ENCODE measurements at regions not wholly inside any gene's neighbourhood (a gene's known extent, or its start where the extent isn't known, plus 50 kb on each side); places are given as distances from the start of the nearest gene placed in this dataset.

DNA sequence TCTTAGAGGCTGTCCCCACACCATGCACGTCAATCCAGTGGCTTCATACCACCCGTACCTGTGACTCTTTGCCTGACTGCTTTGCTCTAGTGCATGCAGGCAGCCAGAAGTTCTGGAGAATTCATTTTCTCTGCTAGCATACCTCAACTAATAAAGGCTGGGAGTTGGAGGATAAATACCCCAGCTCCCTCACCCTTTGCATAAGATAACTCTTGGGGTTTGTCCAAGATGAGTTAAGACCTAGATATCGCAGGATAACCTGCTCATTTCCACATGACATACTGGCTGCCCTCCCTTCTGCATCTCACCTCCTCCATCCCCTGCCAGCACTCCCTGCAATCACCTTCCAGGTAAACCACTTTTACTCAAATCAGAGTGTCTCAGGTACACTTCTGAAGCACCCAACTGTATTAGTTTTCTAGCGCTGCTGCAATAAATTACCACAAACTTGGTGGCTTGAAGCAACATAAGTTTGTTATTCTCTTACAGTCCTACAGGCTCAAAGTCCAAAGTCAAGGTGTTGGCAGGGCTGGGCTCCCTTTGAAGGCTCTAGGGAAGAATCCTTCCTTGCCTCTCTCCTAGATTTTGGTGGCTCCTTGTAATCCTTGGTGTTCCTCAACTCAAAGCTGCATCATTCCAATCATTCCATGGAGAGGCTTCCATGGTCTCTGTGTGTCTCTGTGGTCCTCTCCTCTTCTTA is 146.8 kb downstream of the CRLF3 start:
- H3K9me3 ChIP-seq (replicated peaks; ENCODE audit: control insufficient read depth, insufficient read depth, low read length): no peaks in the 10 kb centered on the region; the same call in 2 of the 3 replicates
- H3K36me3 ChIP-seq (ENCODE audit: control insufficient read depth in 2 of 2, insufficient read depth in 2 of 2, low read length in 1 of 2): no peaks in the 10 kb centered on the region
- H3K9ac ChIP-seq (ENCODE audit: control insufficient read depth, insufficient read depth, low read length): no peak overlapping the region
- RAD21 ChIA-PET (ENCODE audit: unreplicated experiment): no interaction called here
- no peak overlapping the region for H2AFZ ChIP-seq (ENCODE audit: control insufficient read depth, low read depth, low read length)
- intact Hi-C loops (cut with micrococcal nuclease; ENCODE audit: unreplicated experiment) (no loop called here), in situ Hi-C loops (cut with MboI) (no loop called here)
- SMC1A ChIA-PET (ENCODE audit: uncharacterized antibody, unreplicated experiment): no interaction called here
- no peak overlapping the region for H3K4me2 ChIP-seq (ENCODE audit: control insufficient read depth, insufficient read depth)
- no peaks in the 10 kb centered on the region for H3K4me1 ChIP-seq (ENCODE audit: control insufficient read depth, insufficient read depth, low read length)
- FAIRE-seq: no peak
- no peaks in the 10 kb centered on the region for H4K20me1 ChIP-seq (ENCODE audit: control insufficient read depth, insufficient read depth)
- BruUV-seq (replicated peaks): no TSS peak
- no peaks in the 10 kb centered on the region for H3K79me2 ChIP-seq (ENCODE audit: control insufficient read depth, insufficient read depth, low read length)
- ATAC-seq: no peak
- no peak overlapping the region for H3K4me3 ChIP-seq
- WGBS (ENCODE audit: insufficient coverage, insufficient replicate concordance, low lambda C conversion rate, missing lambda C conversion rate): 41% methylated on average over 4 of the region's 4 CpGs
- CTCF ChIA-PET: no interaction called here
- no peaks in the 10 kb centered on the region for H3K27me3 ChIP-seq (replicated peaks in 1 of 2; ENCODE audit: control insufficient read depth in 2 of 2, insufficient read depth in 2 of 2, low read length in 1 of 2)
- no peak overlapping the region for H3K27ac ChIP-seq (ENCODE audit: control insufficient read depth, insufficient read depth)
- POLR2A ChIA-PET: interaction anchor here (0.6 kb wide), 1 partner anchor 1377 kb away, joined by 11 read pairs; no protein-coding TSS in a partner anchor
- no peak for DNase-seq (ENCODE audit: low read depth, low spot score)
- TF ChIP-seq, protein P1, sequence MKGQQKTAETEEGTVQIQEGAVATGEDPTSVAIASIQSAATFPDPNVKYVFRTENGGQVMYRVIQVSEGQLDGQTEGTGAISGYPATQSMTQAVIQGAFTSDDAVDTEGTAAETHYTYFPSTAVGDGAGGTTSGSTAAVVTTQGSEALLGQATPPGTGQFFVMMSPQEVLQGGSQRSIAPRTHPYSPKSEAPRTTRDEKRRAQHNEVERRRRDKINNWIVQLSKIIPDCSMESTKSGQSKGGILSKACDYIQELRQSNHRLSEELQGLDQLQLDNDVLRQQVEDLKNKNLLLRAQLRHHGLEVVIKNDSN (IDR thresholded peaks at IDR 0.05; ENCODE audit: borderline replicate concordance, extremely low read length, insufficient read depth, low read depth, low read length): no peak
- TF ChIP-seq WRNIP1 (IDR thresholded peaks at IDR 0.05; ENCODE audit: borderline replicate concordance, low read depth, low read length) (no peak), RB1 (IDR thresholded peaks at IDR 0.05; ENCODE audit: borderline replicate concordance) (no peak)
- TF ChIP-seq, protein P2, sequence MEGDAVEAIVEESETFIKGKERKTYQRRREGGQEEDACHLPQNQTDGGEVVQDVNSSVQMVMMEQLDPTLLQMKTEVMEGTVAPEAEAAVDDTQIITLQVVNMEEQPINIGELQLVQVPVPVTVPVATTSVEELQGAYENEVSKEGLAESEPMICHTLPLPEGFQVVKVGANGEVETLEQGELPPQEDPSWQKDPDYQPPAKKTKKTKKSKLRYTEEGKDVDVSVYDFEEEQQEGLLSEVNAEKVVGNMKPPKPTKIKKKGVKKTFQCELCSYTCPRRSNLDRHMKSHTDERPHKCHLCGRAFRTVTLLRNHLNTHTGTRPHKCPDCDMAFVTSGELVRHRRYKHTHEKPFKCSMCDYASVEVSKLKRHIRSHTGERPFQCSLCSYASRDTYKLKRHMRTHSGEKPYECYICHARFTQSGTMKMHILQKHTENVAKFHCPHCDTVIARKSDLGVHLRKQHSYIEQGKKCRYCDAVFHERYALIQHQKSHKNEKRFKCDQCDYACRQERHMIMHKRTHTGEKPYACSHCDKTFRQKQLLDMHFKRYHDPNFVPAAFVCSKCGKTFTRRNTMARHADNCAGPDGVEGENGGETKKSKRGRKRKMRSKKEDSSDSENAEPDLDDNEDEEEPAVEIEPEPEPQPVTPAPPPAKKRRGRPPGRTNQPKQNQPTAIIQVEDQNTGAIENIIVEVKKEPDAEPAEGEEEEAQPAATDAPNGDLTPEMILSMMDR (IDR thresholded peaks at IDR 0.05 in 2 of 3, conservative IDR thresholded peaks at IDR 0.05 in 1 of 3; ENCODE audit: control insufficient read depth in 2 of 3, extremely low read depth in 1 of 3, insufficient read depth in 1 of 3, low read depth in 3 of 3, low read length in 3 of 3): no peak
- TF ChIP-seq, protein P3, sequence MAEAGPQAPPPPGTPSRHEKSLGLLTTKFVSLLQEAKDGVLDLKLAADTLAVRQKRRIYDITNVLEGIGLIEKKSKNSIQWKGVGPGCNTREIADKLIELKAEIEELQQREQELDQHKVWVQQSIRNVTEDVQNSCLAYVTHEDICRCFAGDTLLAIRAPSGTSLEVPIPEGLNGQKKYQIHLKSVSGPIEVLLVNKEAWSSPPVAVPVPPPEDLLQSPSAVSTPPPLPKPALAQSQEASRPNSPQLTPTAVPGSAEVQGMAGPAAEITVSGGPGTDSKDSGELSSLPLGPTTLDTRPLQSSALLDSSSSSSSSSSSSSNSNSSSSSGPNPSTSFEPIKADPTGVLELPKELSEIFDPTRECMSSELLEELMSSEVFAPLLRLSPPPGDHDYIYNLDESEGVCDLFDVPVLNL (IDR thresholded peaks at IDR 0.05; ENCODE audit: low read depth, low read length): no peak
- TF ChIP-seq, protein P4, sequence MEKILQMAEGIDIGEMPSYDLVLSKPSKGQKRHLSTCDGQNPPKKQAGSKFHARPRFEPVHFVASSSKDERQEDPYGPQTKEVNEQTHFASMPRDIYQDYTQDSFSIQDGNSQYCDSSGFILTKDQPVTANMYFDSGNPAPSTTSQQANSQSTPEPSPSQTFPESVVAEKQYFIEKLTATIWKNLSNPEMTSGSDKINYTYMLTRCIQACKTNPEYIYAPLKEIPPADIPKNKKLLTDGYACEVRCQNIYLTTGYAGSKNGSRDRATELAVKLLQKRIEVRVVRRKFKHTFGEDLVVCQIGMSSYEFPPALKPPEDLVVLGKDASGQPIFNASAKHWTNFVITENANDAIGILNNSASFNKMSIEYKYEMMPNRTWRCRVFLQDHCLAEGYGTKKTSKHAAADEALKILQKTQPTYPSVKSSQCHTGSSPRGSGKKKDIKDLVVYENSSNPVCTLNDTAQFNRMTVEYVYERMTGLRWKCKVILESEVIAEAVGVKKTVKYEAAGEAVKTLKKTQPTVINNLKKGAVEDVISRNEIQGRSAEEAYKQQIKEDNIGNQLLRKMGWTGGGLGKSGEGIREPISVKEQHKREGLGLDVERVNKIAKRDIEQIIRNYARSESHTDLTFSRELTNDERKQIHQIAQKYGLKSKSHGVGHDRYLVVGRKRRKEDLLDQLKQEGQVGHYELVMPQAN (conservative IDR thresholded peaks at IDR 0.05): no peak
- TF ChIP-seq, protein P5, sequence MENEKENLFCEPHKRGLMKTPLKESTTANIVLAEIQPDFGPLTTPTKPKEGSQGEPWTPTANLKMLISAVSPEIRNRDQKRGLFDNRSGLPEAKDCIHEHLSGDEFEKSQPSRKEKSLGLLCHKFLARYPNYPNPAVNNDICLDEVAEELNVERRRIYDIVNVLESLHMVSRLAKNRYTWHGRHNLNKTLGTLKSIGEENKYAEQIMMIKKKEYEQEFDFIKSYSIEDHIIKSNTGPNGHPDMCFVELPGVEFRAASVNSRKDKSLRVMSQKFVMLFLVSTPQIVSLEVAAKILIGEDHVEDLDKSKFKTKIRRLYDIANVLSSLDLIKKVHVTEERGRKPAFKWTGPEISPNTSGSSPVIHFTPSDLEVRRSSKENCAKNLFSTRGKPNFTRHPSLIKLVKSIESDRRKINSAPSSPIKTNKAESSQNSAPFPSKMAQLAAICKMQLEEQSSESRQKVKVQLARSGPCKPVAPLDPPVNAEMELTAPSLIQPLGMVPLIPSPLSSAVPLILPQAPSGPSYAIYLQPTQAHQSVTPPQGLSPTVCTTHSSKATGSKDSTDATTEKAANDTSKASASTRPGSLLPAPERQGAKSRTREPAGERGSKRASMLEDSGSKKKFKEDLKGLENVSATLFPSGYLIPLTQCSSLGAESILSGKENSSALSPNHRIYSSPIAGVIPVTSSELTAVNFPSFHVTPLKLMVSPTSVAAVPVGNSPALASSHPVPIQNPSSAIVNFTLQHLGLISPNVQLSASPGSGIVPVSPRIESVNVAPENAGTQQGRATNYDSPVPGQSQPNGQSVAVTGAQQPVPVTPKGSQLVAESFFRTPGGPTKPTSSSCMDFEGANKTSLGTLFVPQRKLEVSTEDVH (IDR thresholded peaks at IDR 0.05; ENCODE audit: low read depth, partially characterized antibody): no peak
- TF ChIP-seq, protein P6, sequence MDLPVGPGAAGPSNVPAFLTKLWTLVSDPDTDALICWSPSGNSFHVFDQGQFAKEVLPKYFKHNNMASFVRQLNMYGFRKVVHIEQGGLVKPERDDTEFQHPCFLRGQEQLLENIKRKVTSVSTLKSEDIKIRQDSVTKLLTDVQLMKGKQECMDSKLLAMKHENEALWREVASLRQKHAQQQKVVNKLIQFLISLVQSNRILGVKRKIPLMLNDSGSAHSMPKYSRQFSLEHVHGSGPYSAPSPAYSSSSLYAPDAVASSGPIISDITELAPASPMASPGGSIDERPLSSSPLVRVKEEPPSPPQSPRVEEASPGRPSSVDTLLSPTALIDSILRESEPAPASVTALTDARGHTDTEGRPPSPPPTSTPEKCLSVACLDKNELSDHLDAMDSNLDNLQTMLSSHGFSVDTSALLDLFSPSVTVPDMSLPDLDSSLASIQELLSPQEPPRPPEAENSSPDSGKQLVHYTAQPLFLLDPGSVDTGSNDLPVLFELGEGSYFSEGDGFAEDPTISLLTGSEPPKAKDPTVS (IDR thresholded peaks at IDR 0.05; ENCODE audit: low read depth, low read length): no peak

All from GM12878 (cell line).